ENCODE measurements at regions not wholly inside any gene's neighbourhood (a gene's known extent, or its start where the extent isn't known, plus 50 kb on each side); places are given as distances from the start of the nearest gene placed in this dataset.

- TF ChIP-seq CTCF (IDR thresholded peaks at IDR 0.05) (no peak), POLR2A (IDR thresholded peaks at IDR 0.05) (no peak)
Observed at GRCh38 chr6:155660251-155660977, 204.8 kb upstream of the NOX3 start.
